OCI-LY3 (cell line): ENCODE measurements at regions not wholly inside any gene's neighbourhood (a gene's known extent, or its start where the extent isn't known, plus 50 kb on each side); places are given as distances from the start of the nearest gene placed in this dataset.
"Not testable (repeated sequence)": the region's sequence is repeated elsewhere in the genome, so short reads cannot be mapped to it uniquely, and the experiment has no call there.

Source experiments
- H2AFZ ChIP-seq: fragments of 200-600, 300-600 bp; shearing (Covaris generic); 2 replicates; pipeline ENCODE4 v1.6.0; 2014; ENCODE audit warnings: antibody characterized with exemption, low read depth, low read length
- H3K27ac ChIP-seq: fragments of 200-600, 300-600 bp; sonication (generic); 2 replicates; pipeline ENCODE4 v1.5.1; 2014; ENCODE audit warnings: mild to moderate bottlenecking, low read length, moderate library complexity, mixed read lengths
- H3K27me3 ChIP-seq: fragments of 200-600, 300-600 bp; sonication (generic); 2 replicates; pipeline ENCODE4 v1.6.1; 2014; ENCODE audit warnings: low read depth, low read length, mixed read lengths
- H3K36me3 ChIP-seq: fragments of 200-600, 300-600 bp; sonication (generic); replicated peaks from 2 replicates; pipeline ENCODE3; 2014; ENCODE audit warnings: low read depth, low read length, mixed read lengths
- H3K4me1 ChIP-seq: fragments of 300-600, 200-600 bp; sonication (generic); 2 replicates; pipeline ENCODE4 v1.6.1; 2014; ENCODE audit warnings: low read length, mixed read lengths
- H3K4me2 ChIP-seq: fragments of 200-600, 300-600 bp; sonication (generic); 2 replicates; pipeline ENCODE4 v1.6.1; 2014; ENCODE audit warnings: low read length, mixed read lengths
- H3K4me3 ChIP-seq: fragments of 300-600, 200-600 bp; sonication (generic); 2 replicates; pipeline ENCODE4 v1.5.1; 2014; ENCODE audit warnings: antibody characterized with exemption, mild to moderate bottlenecking, low read length, moderate library complexity
- H3K79me2 ChIP-seq: fragments of 300-600, 200-600 bp; shearing (Covaris generic); 2 replicates; pipeline ENCODE4 v1.6.1; 2014; ENCODE audit warnings: mild to moderate bottlenecking, low read length, mixed read lengths
- H3K9ac ChIP-seq: fragments of 300-600, 200-600 bp; shearing (Covaris generic); 2 replicates; pipeline ENCODE4 v1.6.0; 2014; ENCODE audit warnings: mild to moderate bottlenecking, low read length, moderate library complexity
- H3K9me3 ChIP-seq: fragments of 200-600, 300-600 bp; shearing (Covaris generic); 2 replicates; pipeline ENCODE4 v1.6.1; 2014; ENCODE audit warnings: low read length, mixed read lengths; ENCODE audit not compliant: insufficient read depth
- H4K20me1 ChIP-seq: fragments of 200-600, 300-600 bp; sonication (generic); 2 replicates; pipeline ENCODE4 v1.6.1; 2016; ENCODE audit warnings: low read length, mixed read lengths; ENCODE audit not compliant: insufficient read depth
- CTCF ChIP-seq: fragments of 200-600, 300-600 bp; sonication (generic); IDR thresholded peaks from 2 replicates; pipeline ENCODE4 v1.5.1; 2014; ENCODE audit warnings: antibody characterized with exemption, low read length, low read depth
- EZH2phosphoT487 ChIP-seq: fragments of 200-600 bp; shearing (Covaris generic); IDR thresholded peaks from 2 replicates; pipeline ENCODE4 v1.6.1; 2018; ENCODE audit warnings: antibody characterized with exemption, mixed run types, low read depth

- H3K9me3 ChIP-seq: no peaks in the 10 kb centered on the region
- H3K79me2 ChIP-seq: no peaks in the 10 kb centered on the region
- H3K36me3 ChIP-seq: no peaks in the 10 kb centered on the region
- H3K4me3 ChIP-seq: no peak overlapping the region
- no peak overlapping the region for H3K4me2 ChIP-seq
- no peak overlapping the region for H3K27ac ChIP-seq
- H3K4me1 ChIP-seq: no peaks in the 10 kb centered on the region
- H3K27me3 ChIP-seq: no peaks in the 10 kb centered on the region
- no peaks in the 10 kb centered on the region for H4K20me1 ChIP-seq
- no peak overlapping the region for H3K9ac ChIP-seq
- H2AFZ ChIP-seq: no peak overlapping the region
- TF ChIP-seq CTCF (no peak), EZH2phosphoT487 (no peak)
Measured at GRCh38 chrX:107348990-107349389, 100.5 kb upstream of the FRMPD3 start.

- TF ChIP-seq CTCF: no peak
- TF ChIP-seq EZH2phosphoT487: no peak
- no peaks in the 10 kb centered on the region for H4K20me1 ChIP-seq
- no peaks in the 10 kb centered on the region for H3K4me1 ChIP-seq
- no peak overlapping the region for H3K4me3 ChIP-seq
- no peaks in the 10 kb centered on the region for H3K79me2 ChIP-seq
- no peaks in the 10 kb centered on the region for H3K36me3 ChIP-seq
- no peak overlapping the region for H3K4me2 ChIP-seq
- no peak overlapping the region for H2AFZ ChIP-seq
- no peaks in the 10 kb centered on the region for H3K27me3 ChIP-seq
- no peak overlapping the region for H3K9ac ChIP-seq
- no peak overlapping the region for H3K27ac ChIP-seq
- H3K9me3 ChIP-seq: no peaks in the 10 kb centered on the region
Measured at GRCh38 chrX:107355533-107355932, 93.9 kb upstream of the FRMPD3 start.

- H3K27ac ChIP-seq: no peak overlapping the region
- H3K4me2 ChIP-seq: no peak overlapping the region
- no peaks in the 10 kb centered on the region for H4K20me1 ChIP-seq
- no peak overlapping the region for H3K9ac ChIP-seq
- H3K79me2 ChIP-seq: no peaks in the 10 kb centered on the region
- H2AFZ ChIP-seq: no peak overlapping the region
- TF ChIP-seq CTCF: no peak
- no peak for TF ChIP-seq EZH2phosphoT487
- no peak overlapping the region for H3K4me3 ChIP-seq
- H3K4me1 ChIP-seq: no peaks in the 10 kb centered on the region
- H3K36me3 ChIP-seq: no peaks in the 10 kb centered on the region
- no peaks in the 10 kb centered on the region for H3K9me3 ChIP-seq
- H3K27me3 ChIP-seq: no peaks in the 10 kb centered on the region
Measured at GRCh38 chrX:107360788-107361360, 88.6 kb upstream of the FRMPD3 start.

- not testable (repeated sequence) for H3K27ac ChIP-seq, H3K27me3 ChIP-seq, H3K4me1 ChIP-seq, H3K9ac ChIP-seq, H3K36me3 ChIP-seq, H4K20me1 ChIP-seq, H3K4me3 ChIP-seq, H3K9me3 ChIP-seq, H3K79me2 ChIP-seq, H3K4me2 ChIP-seq, H2AFZ ChIP-seq
Measured at GRCh38 chrX:107370185-107370584, 79.3 kb upstream of the FRMPD3 start.

- Histone ChIP-seq H2AFZ (no peak overlapping the region), H3K9me3 (no peaks in the 10 kb centered on the region), H3K4me3 (no peak overlapping the region), H3K4me2 (no peak overlapping the region), H3K27ac (no peak overlapping the region), H3K36me3 (no peaks in the 10 kb centered on the region), H3K4me1 (no peaks in the 10 kb centered on the region), H3K9ac (no peak overlapping the region), H4K20me1 (no peaks in the 10 kb centered on the region), H3K79me2 (no peaks in the 10 kb centered on the region), H3K27me3 (no peaks in the 10 kb centered on the region)
- TF ChIP-seq CTCF: no peak
- no peak for TF ChIP-seq EZH2phosphoT487
Measured at GRCh38 chrX:107374132-107374531, 75.3 kb upstream of the FRMPD3 start.
